Femur (tissue), 1 donor: ENCODE measurements at regions not wholly inside any gene's neighbourhood (a gene's known extent, or its start where the extent isn't known, plus 50 kb on each side); places are given as distances from the start of the nearest gene placed in this dataset.
"Not testable (repeated sequence)": the region's sequence is repeated elsewhere in the genome, so short reads cannot be mapped to it uniquely, and the experiment has no call there.

Experiments
- DNase-seq: peaks from one replicate; pipeline ENCODE4 v3.0.0-alpha.2; 2017

DNA sequence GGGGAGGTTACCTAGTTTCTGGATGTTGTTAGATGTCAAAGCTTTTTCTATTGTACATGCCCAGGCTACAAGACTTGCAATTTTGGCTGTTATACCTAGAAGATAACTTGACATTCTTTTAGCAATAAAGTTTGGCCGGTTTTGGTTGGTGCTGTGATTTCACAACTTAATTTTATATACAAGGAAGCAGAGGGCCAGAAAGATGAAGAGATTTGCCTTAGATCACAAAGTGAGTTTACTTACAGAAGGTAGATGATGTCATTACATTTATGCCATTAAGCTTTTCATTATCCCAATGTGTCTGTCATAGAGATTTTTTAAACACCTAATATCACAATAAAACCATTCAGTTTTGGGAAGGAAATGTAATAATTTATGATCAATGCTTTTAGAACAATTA lies 698.7 kb upstream of the ANO3 start:
- no peak for DNase-seq

DNA sequence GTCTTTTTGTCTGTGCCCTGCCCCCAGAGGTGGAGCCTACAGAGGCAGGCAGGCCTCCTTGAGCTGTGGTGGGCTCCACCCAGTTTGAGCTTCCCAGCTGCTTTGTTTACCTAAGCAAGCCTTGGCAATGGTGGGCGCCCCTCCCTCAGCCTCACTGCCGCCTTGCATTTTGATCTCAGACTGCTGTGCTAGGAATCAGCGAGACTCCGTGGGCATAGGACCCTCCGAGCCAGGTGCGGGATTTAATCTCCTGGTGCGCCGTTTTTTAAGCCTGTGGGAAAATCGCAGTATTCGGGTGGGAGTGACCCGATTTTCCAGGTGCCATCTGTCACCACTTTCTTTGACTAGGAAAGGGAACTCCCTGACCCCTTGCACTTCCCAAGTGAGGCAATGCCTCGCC lies 682.7 kb upstream of the ANO3 start:
- not testable (repeated sequence) for DNase-seq

DNA sequence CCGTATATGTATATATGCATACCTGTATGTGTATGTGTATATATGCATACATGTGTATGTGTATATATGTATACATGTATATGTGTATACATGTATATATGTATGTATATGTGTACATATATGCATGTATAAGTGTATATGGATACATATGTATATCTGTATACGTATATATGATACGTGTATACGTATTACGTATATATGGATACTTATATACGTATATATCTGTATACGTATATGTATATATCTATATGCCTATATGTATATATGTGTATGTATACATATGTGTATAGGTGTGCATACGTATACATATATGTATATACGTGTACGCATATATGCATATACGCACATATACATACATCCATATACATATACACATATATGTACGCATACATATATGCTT lies 681.6 kb upstream of the ANO3 start:
- no peak for DNase-seq

- no peak for DNase-seq
Observed at GRCh38 chr11:25655636-25656035, 676.3 kb upstream of the ANO3 start.

GRCh38 chr11:25658916-25659315 lies 673.0 kb upstream of the ANO3 start:
- DNase-seq, result no peak

DNA sequence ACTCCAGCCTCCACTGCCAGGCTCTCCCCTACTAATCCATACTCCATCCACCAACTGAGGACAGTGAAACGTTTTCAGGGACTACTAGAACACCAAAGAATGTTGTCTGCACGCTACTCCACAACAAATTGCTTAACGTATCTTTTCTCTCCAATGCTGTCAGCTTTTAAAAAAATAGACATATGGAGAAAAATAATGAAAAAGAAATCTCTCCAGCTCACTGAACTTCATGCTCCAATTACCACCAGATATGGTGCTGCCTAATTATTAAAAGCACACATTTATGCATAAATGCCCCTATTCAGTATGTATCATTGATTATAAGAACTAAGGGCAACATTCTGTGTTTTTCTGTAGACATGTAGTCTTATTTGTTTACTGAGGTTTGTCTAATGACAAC lies 672.2 kb upstream of the ANO3 start:
- DNase-seq, result no peak

- no peak for DNase-seq
Observed at GRCh38 chr11:25667871-25668270, 664.1 kb upstream of the ANO3 start.

GRCh38 chr11:25691959-25692358 lies 640.0 kb upstream of the ANO3 start:
- DNase-seq, result no peak

DNA sequence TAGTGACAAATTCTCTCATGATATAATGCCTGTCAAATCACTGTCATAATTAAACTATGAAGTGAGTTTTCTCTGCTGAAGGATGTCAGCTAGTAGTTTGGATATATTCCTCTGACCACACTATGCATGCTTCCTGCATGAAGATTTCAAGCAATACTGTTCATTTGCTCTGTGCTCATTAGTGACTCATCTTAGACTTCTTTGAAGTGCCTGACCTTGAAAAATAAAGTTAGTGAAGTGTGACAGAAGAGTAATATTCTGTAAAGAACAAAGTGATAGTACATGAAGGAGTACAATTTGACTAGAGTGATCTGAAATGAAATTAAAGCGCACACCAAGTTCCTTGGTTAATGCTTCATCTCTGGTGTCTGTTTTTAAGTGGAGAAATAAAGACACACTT lies 629.5 kb upstream of the ANO3 start:
- DNase-seq, result no peak

DNA sequence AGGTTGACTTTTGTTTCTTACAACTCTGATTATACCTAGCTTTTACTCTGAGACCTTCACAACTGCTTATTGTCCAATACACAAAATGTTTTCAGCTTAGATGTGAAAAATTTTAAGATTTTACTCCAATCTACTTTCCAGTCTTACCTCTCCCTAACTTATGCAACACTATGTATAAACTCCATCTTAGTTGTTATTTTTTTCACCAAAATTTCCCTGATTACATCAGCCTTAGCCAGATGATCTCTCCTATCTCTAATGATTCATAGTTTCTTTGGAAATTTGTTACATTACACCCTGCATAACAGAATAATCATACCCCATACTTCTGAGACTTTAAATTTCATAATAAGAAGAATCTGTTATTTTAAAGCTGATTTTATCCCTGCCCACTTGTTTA lies 621.0 kb upstream of the ANO3 start:
- DNase-seq, result no peak

- no peak for DNase-seq
Observed at GRCh38 chr11:25727944-25728343, 604.0 kb upstream of the ANO3 start.

DNA sequence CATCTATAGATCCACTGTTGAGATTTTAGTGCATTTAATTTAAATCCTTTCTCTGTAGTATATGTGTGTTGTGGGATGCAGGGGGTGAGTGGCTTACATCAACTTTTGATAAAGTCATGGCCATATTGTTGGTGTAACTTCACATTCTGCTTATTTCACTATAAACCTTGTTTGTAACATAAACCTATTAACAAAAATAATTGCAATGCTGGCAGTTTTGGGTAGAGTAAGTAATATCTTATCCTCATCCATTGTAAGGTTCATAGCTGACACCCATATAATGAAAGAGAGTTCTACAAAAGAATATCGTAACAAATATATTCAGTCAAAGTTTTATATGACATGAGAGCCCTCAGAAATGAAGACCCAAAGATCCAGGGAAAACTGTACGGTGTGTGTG lies 601.7 kb upstream of the ANO3 start:
- no peak for DNase-seq

DNA sequence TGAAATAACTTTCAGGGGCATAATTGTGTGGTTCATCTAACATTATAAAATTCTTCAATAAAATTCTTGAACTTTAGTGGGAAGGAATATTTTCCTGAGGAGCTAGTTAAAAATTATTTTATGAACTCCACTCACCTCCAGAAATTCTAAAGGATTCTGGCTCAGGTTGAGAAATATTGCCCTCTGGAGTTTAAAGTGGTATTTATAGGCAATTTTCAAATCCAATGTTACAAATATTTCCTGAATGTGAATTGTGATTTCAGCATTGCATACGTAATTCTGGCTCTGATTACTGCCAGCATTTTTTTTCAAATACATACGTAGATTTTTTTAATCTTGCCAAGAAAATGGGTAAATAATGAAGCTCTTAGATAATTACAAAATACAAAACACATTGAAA lies 598.2 kb upstream of the ANO3 start:
- no peak for DNase-seq

GRCh38 chr11:25734591-25735211 lies 597.2 kb upstream of the ANO3 start:
- DNase-seq, result no peak

DNA sequence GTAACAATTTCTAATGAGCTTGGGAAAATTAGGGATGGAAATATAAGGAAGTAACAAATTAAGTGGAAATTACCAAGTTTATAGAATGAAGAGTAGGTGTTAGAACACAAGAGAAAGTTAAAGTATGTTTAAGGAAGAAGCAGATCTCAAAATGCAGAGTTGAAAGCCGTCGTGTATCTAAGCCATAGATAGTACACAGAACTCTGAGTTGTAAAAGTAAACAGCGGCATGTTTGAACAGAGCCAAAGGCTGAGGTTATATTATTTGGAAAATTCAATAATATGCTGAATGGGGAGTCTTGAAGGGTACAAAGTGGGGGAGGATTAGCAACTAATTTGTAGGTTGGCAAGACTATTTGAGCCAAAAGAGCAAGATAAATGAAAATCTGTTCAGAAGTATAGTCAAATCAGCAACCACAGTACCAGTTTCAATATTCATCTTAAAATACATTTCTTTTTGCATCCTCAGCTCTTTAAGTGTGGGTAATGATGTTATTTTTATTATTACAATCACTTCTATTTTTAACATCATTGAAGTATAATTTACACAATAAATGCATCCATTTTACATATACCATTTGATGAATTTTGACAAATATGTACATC lies 594.8 kb upstream of the ANO3 start:
- no peak for DNase-seq

DNA sequence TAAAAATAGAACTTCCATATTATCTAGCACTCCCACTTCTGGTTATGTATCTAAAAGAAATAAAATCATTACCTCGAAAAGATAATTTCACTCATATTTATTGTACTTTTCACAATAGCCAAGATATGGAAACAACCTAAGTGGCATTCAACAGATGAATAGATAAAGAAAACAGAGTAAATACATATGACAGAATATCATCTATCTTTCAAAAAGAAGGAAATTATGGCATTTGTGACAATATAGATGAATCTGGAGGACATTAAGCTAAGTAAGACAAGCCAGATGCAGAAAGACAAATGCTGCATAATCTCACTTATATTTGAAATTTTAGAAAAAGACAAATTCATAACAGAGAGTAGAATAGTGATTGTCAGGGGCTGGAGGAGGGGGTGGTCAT lies 590.0 kb upstream of the ANO3 start:
- no peak for DNase-seq

- no peak for DNase-seq
Observed at GRCh38 chr11:25742800-25743199, 589.1 kb upstream of the ANO3 start.

- DNase-seq, result no peak
Observed at GRCh38 chr11:25755381-25755780, 576.5 kb upstream of the ANO3 start.

- DNase-seq, result no peak
Observed at GRCh38 chr11:25755918-25756584, 575.9 kb upstream of the ANO3 start.

- DNase-seq, result no peak
Observed at GRCh38 chr11:25758145-25758661, 573.7 kb upstream of the ANO3 start.

DNA sequence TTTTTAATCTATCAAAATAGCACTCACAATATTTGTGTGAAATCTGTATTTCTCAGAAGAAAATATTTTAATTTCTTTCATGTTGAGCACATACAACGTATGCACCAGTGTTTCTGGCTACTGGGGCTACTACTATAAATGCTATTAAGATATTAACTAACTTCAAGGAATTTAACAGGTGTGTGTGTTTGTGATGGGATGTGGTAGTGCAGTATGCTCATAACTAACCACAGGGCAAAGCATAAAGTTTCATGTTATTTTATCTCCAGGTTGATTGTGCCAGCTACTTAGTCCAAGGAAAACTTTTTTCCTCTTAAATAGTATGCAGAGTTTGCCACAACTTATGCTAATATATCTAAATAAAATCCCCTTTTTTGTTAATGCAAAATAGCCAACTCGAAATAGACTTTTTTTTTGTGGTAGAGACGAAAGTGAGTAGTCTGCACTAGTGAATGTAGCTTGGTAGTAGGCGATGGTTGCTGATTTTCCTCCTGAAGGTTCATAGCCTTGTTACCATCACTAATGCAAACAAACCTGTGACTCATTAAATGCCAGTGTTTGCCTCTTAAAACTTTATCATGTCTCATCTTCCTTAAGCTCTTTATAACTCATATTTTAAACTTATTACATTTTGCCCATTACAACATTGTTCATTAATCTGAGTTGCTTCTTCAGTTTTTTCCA lies 565.5 kb upstream of the ANO3 start:
- DNase-seq, result no peak

DNA sequence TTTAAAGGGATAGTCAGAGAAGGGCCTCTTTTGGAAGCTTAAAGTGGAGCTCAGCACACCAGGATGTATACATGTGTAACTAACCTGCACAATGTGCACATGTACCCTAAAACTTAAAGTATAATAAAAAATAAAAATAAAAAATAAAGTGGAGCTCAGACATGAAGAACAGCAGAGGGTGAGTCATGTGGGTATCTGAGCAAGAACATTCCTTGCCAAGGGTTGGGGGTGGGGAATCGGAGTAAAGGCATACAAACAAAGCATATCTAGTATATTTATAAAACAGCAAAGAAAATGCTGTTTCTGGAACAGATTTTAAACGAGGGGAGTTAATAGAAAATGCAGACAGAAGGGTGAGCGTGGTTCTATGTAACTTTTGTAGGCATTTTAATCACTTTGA lies 562.6 kb upstream of the ANO3 start:
- DNase-seq, result no peak

DNA sequence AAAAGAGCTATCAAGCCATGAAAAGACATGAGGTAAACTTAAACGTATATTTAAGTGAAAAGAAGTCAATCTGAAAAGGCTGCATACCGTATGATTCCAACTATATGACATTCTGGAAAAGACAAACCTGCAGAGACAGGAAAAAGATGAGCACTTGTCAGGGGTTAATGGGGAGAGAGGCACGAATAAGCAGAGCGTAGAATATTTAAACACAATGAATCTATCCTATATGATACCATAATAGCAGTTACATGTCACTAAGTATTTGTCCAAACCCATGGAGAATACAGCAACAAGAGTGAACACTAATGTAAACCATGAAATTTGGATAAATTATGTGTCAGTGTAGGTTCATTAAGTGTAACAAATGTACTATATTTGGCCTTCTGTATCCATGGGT lies 560.3 kb upstream of the ANO3 start:
- DNase-seq, result no peak

- DNase-seq, result no peak
Observed at GRCh38 chr11:25775603-25776002, 556.3 kb upstream of the ANO3 start.
